MM.1S (cell line): ENCODE measurements at regions not wholly inside any gene's neighbourhood (a gene's known extent, or its start where the extent isn't known, plus 50 kb on each side); places are given as distances from the start of the nearest gene placed in this dataset.

Experiments used
- DNase-seq: peaks from one replicate; pipeline ENCODE4 v3.0.0-alpha.2; 2015
- H2AFZ ChIP-seq: fragments of 300-600 bp; sonication (generic); 2 replicates; pipeline ENCODE4 v1.6.0; 2016; ENCODE audit warnings: antibody characterized with exemption, low read length
- H3F3A ChIP-seq: fragments of 300-600 bp; sonication (generic); 2 replicates; pipeline ENCODE4 v1.6.1; 2016; ENCODE audit warnings: mild to moderate bottlenecking, antibody characterized with exemption, low read length, moderate library complexity, mixed read lengths; ENCODE audit not compliant: insufficient read depth
- H3K27ac ChIP-seq: fragments of 300-600 bp; sonication (generic); 2 replicates; pipeline ENCODE4 v1.5.1; 2016; ENCODE audit warnings: mild to moderate bottlenecking, low read length
- H3K27me3 ChIP-seq: fragments of 300-600 bp; sonication (generic); replicated peaks from 2 replicates; pipeline ENCODE4 v1.6.0; 2016; ENCODE audit warnings: low read length; ENCODE audit not compliant: insufficient read depth
- H3K36me3 ChIP-seq: fragments of 300-600 bp; sonication (generic); replicated peaks from 2 replicates; pipeline ENCODE4 v1.6.1; 2016; ENCODE audit warnings: mild to moderate bottlenecking, low read length, mixed read lengths; ENCODE audit not compliant: insufficient read depth
- H3K4me1 ChIP-seq: fragments of 300-600 bp; sonication (generic); 2 replicates; pipeline ENCODE4 v1.6.1; 2016; ENCODE audit warnings: low read length, mixed read lengths
- H3K4me2 ChIP-seq: fragments of 300-600 bp; sonication (generic); 2 replicates; pipeline ENCODE4 v1.6.0; 2016; ENCODE audit warnings: low read depth, low read length
- H3K4me3 ChIP-seq: fragments of 300-600 bp; sonication (generic); 2 replicates; pipeline ENCODE4 v1.5.1; 2016; ENCODE audit warnings: low read length, mixed read lengths
- H3K79me2 ChIP-seq: fragments of 300-600 bp; sonication (generic); 2 replicates; pipeline ENCODE4 v1.6.1; 2016; ENCODE audit warnings: mixed run types, low read length, mixed read lengths
- H3K9ac ChIP-seq: fragments of 300-600 bp; sonication (generic); 2 replicates; pipeline ENCODE4 v1.6.1; 2016; ENCODE audit warnings: low read length, mixed read lengths
- H3K9me2 ChIP-seq: fragments of 300-600 bp; sonication (generic); replicated peaks from 2 replicates; pipeline ENCODE4 v1.6.1; 2016; ENCODE audit warnings: mild to moderate bottlenecking, low read length, mixed read lengths; ENCODE audit not compliant: insufficient read depth
- H3K9me3 ChIP-seq: fragments of 300-600 bp; sonication (generic); replicated peaks from 2 replicates; pipeline ENCODE4 v1.6.1; 2016; ENCODE audit warnings: mild to moderate bottlenecking, low read length, mixed read lengths; ENCODE audit not compliant: insufficient read depth
- H4K20me1 ChIP-seq: fragments of 300-600 bp; sonication (generic); 2 replicates; pipeline ENCODE4 v1.6.1; 2016; ENCODE audit warnings: mild to moderate bottlenecking, low read length, moderate library complexity, mixed read lengths; ENCODE audit not compliant: insufficient read depth
- CTCF ChIP-seq: fragments of 300-600 bp; sonication (generic); IDR thresholded peaks from 2 replicates; pipeline ENCODE4 v1.5.1; 2016; ENCODE audit warnings: antibody characterized with exemption, low read length, mixed read lengths
- EZH2 ChIP-seq: fragments of 300-600 bp; sonication (generic); optimal IDR thresholded peaks from 2 replicates; pipeline ENCODE3; 2017; ENCODE audit warnings: low read depth, mild to moderate bottlenecking, antibody characterized with exemption, low read length, mixed read lengths
- EZH2phosphoT487 ChIP-seq: fragments of 300-600 bp; sonication (generic); IDR thresholded peaks from 2 replicates; pipeline ENCODE4 v1.6.1; 2018; ENCODE audit warnings: antibody characterized with exemption, low read length

GRCh38 chr4:8695237-8696219 is 103.0 kb downstream of the CPZ start:
- Histone ChIP-seq H3K27me3 (peaks cover 99% of the 10 kb centered on the region), H3K4me3 (no peak overlapping the region), H3F3A (no peaks in the 10 kb centered on the region), H3K27ac (no peak overlapping the region), H3K9me2 (no peaks in the 10 kb centered on the region), H4K20me1 (no peaks in the 10 kb centered on the region), H3K9me3 (no peaks in the 10 kb centered on the region), H3K4me2 (no peak overlapping the region), H3K9ac (no peak overlapping the region), H3K79me2 (no peaks in the 10 kb centered on the region), H3K4me1 (no peaks in the 10 kb centered on the region), H3K36me3 (no peaks in the 10 kb centered on the region), H2AFZ (no peak overlapping the region)
- TF ChIP-seq EZH2 (no peak), EZH2phosphoT487 (no peak), CTCF (no peak)
- DNase-seq: no peak

- Histone ChIP-seq H3K4me1 (no peaks in the 10 kb centered on the region), H3K36me3 (no peaks in the 10 kb centered on the region), H3K79me2 (no peaks in the 10 kb centered on the region), H3K4me2 (no peak overlapping the region), H3K27me3 (peaks cover 99% of the 10 kb centered on the region), H3K9ac (no peak overlapping the region), H3F3A (no peaks in the 10 kb centered on the region), H2AFZ (no peak overlapping the region), H3K9me2 (no peaks in the 10 kb centered on the region), H3K4me3 (no peak overlapping the region), H4K20me1 (no peaks in the 10 kb centered on the region), H3K27ac (no peak overlapping the region), H3K9me3 (no peaks in the 10 kb centered on the region)
- TF ChIP-seq CTCF (no peak), EZH2 (no peak), EZH2phosphoT487 (no peak)
- DNase-seq: no peak
These were observed 102.1 kb downstream of the CPZ start for GRCh38 chr4:8694651-8695151.

GRCh38 chr4:8694226-8694625 is 101.7 kb downstream of the CPZ start:
- H3K27ac ChIP-seq: no peak overlapping the region
- H3K27me3 ChIP-seq: peaks cover 99% of the 10 kb centered on the region
- TF ChIP-seq CTCF: no peak

More at GRCh38 chr4:8694226-8694625, 101.7 kb downstream of the CPZ start:
- H3K4me2 ChIP-seq: no peak overlapping the region
- H3K4me3 ChIP-seq: no peak overlapping the region
- no peaks in the 10 kb centered on the region for H3K4me1 ChIP-seq
- H3K9ac ChIP-seq: no peak overlapping the region
- H3F3A ChIP-seq: no peaks in the 10 kb centered on the region
- H3K9me3 ChIP-seq: no peaks in the 10 kb centered on the region
- no peak for DNase-seq
- no peaks in the 10 kb centered on the region for H3K36me3 ChIP-seq
- H4K20me1 ChIP-seq: no peaks in the 10 kb centered on the region
- no peaks in the 10 kb centered on the region for H3K79me2 ChIP-seq
- no peaks in the 10 kb centered on the region for H3K9me2 ChIP-seq
- H2AFZ ChIP-seq: no peak overlapping the region
